Stomach (tissue), 4 donors: ENCODE measurements at regions not wholly inside any gene's neighbourhood (a gene's known extent, or its start where the extent isn't known, plus 50 kb on each side); places are given as distances from the start of the nearest gene placed in this dataset.

Experiments used
- EP300 ChIP-seq: sonication (generic); formaldehyde crosslinking; IDR thresholded peaks from one replicate; pipeline ENCODE4 v1.6.1; 2017; ENCODE audit warnings: antibody characterized with exemption
- POLR2AphosphoS5 ChIP-seq, 3 donors: sonication (generic); formaldehyde crosslinking; IDR thresholded peaks; one replicate each; pipeline ENCODE4 v1.6.1; 2016; ENCODE audit warnings: antibody characterized with exemption in 3 of 3
- TF ChIP-seq, protein P1 (sequence below), 7 experiments: fragments of 450-650 bp in 4 of 7; fragments of 200-600 bp in 3 of 7; sonication (generic) in 3 of 7; IDR thresholded peaks; one replicate each; pipeline ENCODE4 v1.5.1; 2016 to 2019; ENCODE audit warnings: antibody characterized with exemption in 7 of 7, control low read depth in 2 of 7, mild to moderate bottlenecking in 1 of 7

DNA sequence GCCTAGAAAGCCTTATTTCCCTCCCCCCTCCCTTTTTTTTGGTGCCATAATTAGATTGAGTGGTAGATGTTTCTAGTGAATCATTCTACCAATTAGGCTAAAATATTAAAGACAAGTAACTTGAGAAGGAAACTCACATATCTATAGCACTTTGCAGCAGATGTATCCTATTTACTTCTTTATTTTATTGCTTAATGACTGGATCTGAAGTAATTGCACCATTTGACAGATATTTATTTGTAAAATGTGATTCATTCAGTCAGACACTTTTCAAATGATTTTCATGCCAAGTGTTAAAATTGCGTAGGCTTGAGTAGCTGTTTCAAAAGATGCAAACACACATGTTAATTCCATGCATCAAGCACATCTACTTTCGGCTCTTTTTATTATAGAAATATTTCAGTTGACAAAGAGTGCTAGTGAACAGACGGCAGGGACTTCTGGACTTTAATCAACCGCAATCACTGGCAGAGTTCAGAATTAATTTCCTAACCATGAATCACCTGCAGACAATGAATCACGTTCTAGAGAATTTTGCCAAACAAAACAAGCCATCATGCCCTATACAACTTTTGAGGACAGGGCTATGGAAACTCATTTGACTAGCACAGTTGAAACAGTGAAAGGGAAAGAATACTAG, 636.8 kb downstream of the MECOM start:
- TF ChIP-seq, protein P1, sequence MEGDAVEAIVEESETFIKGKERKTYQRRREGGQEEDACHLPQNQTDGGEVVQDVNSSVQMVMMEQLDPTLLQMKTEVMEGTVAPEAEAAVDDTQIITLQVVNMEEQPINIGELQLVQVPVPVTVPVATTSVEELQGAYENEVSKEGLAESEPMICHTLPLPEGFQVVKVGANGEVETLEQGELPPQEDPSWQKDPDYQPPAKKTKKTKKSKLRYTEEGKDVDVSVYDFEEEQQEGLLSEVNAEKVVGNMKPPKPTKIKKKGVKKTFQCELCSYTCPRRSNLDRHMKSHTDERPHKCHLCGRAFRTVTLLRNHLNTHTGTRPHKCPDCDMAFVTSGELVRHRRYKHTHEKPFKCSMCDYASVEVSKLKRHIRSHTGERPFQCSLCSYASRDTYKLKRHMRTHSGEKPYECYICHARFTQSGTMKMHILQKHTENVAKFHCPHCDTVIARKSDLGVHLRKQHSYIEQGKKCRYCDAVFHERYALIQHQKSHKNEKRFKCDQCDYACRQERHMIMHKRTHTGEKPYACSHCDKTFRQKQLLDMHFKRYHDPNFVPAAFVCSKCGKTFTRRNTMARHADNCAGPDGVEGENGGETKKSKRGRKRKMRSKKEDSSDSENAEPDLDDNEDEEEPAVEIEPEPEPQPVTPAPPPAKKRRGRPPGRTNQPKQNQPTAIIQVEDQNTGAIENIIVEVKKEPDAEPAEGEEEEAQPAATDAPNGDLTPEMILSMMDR (IDR thresholded peaks at IDR 0.05), result no peak
- TF ChIP-seq EP300, result no peak
- TF ChIP-seq POLR2AphosphoS5 (IDR thresholded peaks at IDR 0.05), result peak in 2 of 3 donors; percentile 23 to 70
